DOHH2 (cell line): ENCODE measurements at regions not wholly inside any gene's neighbourhood (a gene's known extent, or its start where the extent isn't known, plus 50 kb on each side); places are given as distances from the start of the nearest gene placed in this dataset.

ENCODE experiments used
- H3F3A ChIP-seq: fragments of 200-600 bp; sonication (generic), shearing (Covaris generic); 2 replicates; pipeline ENCODE4 v1.6.0; 2016; ENCODE audit warnings: antibody characterized with exemption, mild to moderate bottlenecking; ENCODE audit not compliant: control insufficient read depth, insufficient read depth
- H3K27ac ChIP-seq: fragments of 200-600 bp; sonication (generic); 2 replicates; pipeline ENCODE4 v1.5.1; 2014; ENCODE audit warnings: low read depth, mild to moderate bottlenecking, low read length, moderate library complexity
- H3K27me3 ChIP-seq: fragments of 200-600 bp; sonication (generic); 2 replicates; pipeline ENCODE4 v1.6.1; 2014; ENCODE audit warnings: mild to moderate bottlenecking, low read length, mixed read lengths; ENCODE audit not compliant: control insufficient read depth
- H3K36me3 ChIP-seq: fragments of 200-600 bp; sonication (generic); 2 replicates; pipeline ENCODE4 v1.6.1; 2014; ENCODE audit warnings: mild to moderate bottlenecking, low read length, moderate library complexity, mixed read lengths; ENCODE audit not compliant: control insufficient read depth
- H3K4me1 ChIP-seq: fragments of 200-600 bp; sonication (generic); 2 replicates; pipeline ENCODE4 v1.6.1; 2014; ENCODE audit warnings: mild to moderate bottlenecking, low read length, mixed read lengths; ENCODE audit not compliant: control insufficient read depth
- H3K4me2 ChIP-seq: fragments of 200-600 bp; sonication (generic); 2 replicates; pipeline ENCODE4 v1.6.0; 2014; ENCODE audit warnings: mild to moderate bottlenecking, low read length, moderate library complexity
- H3K4me3 ChIP-seq: fragments of 200-600 bp; sonication (generic); 2 replicates; pipeline ENCODE4 v1.5.1; 2014; ENCODE audit warnings: mild to moderate bottlenecking, low read length, mixed read lengths
- H3K79me2 ChIP-seq: fragments of 200-600 bp; sonication (generic); 2 replicates; pipeline ENCODE4 v1.6.1; 2014; ENCODE audit warnings: mild to moderate bottlenecking, low read length, mixed read lengths; ENCODE audit not compliant: control insufficient read depth
- H3K9me2 ChIP-seq: fragments of 200-600 bp; sonication (generic); replicated peaks from 2 replicates; pipeline ENCODE4 v1.6.1; 2014; ENCODE audit warnings: mild to moderate bottlenecking, low read length, mixed read lengths; ENCODE audit not compliant: control insufficient read depth
- H3K9me3 ChIP-seq: fragments of 200-600 bp; sonication (generic); 2 replicates; pipeline ENCODE4 v1.6.1; 2014; ENCODE audit warnings: antibody characterized with exemption, low read length, mixed read lengths; ENCODE audit not compliant: control insufficient read depth, insufficient read depth
- H4K20me1 ChIP-seq: fragments of 200-600 bp; sonication (generic); 2 replicates; pipeline ENCODE4 v1.6.0; 2014; ENCODE audit warnings: low read depth, mild to moderate bottlenecking, antibody characterized with exemption, low read length, moderate library complexity; ENCODE audit not compliant: control insufficient read depth, insufficient read depth
- CTCF ChIP-seq: fragments of 200-600 bp; sonication (generic); IDR thresholded peaks from one replicate; pipeline ENCODE4 v1.5.1; 2014; ENCODE audit warnings: antibody characterized with exemption, mild to moderate bottlenecking, low read depth, low read length; ENCODE audit not compliant: poor library complexity, severe bottlenecking
- EZH2phosphoT487 ChIP-seq: fragments of 200-600 bp; sonication (generic); IDR thresholded peaks from 2 replicates; pipeline ENCODE4 v1.6.1; 2017; ENCODE audit warnings: borderline replicate concordance, mild to moderate bottlenecking, antibody characterized with exemption, low read length, moderate library complexity, mixed read lengths

- TF ChIP-seq EZH2phosphoT487 = no peak
- no peak for TF ChIP-seq CTCF
- Histone ChIP-seq H3K9me2 (no peaks in the 10 kb centered on the region), H4K20me1 (no peaks in the 10 kb centered on the region), H3K4me1 (no peaks in the 10 kb centered on the region), H3K36me3 (no peaks in the 10 kb centered on the region), H3K4me2 (no peak overlapping the region), H3K27me3 (no peaks in the 10 kb centered on the region), H3K9me3 (no peaks in the 10 kb centered on the region), H3F3A (no peaks in the 10 kb centered on the region), H3K4me3 (no peak overlapping the region), H3K27ac (no peak overlapping the region), H3K79me2 (no peaks in the 10 kb centered on the region)
Measured at GRCh38 chr12:63302941-63303536, 152.0 kb upstream of the AVPR1A start.

GRCh38 chr12:63302269-63302940, 151.4 kb upstream of the AVPR1A start:
- no peak overlapping the region for H3K4me3 ChIP-seq
- no peaks in the 10 kb centered on the region for H3K79me2 ChIP-seq
- no peaks in the 10 kb centered on the region for H3K9me3 ChIP-seq
- H4K20me1 ChIP-seq = no peaks in the 10 kb centered on the region
- H3F3A ChIP-seq = no peaks in the 10 kb centered on the region
- H3K9me2 ChIP-seq = no peaks in the 10 kb centered on the region
- H3K4me1 ChIP-seq = no peaks in the 10 kb centered on the region
- H3K4me2 ChIP-seq = no peak overlapping the region
- no peak for TF ChIP-seq CTCF
- TF ChIP-seq EZH2phosphoT487 = no peak
- H3K36me3 ChIP-seq = no peaks in the 10 kb centered on the region
- H3K27me3 ChIP-seq = no peaks in the 10 kb centered on the region
- no peak overlapping the region for H3K27ac ChIP-seq

- H3K4me1 ChIP-seq = no peaks in the 10 kb centered on the region
- H3K27ac ChIP-seq = no peak overlapping the region
- H3K4me2 ChIP-seq = no peak overlapping the region
- H3K4me3 ChIP-seq = no peak overlapping the region
- H4K20me1 ChIP-seq = no peaks in the 10 kb centered on the region
- no peaks in the 10 kb centered on the region for H3K36me3 ChIP-seq
- H3K27me3 ChIP-seq = no peaks in the 10 kb centered on the region
- H3F3A ChIP-seq = no peaks in the 10 kb centered on the region
- H3K79me2 ChIP-seq = no peaks in the 10 kb centered on the region
- no peaks in the 10 kb centered on the region for H3K9me2 ChIP-seq
- H3K9me3 ChIP-seq = no peaks in the 10 kb centered on the region
- TF ChIP-seq CTCF = no peak
- TF ChIP-seq EZH2phosphoT487 = no peak
Measured at GRCh38 chr12:63301311-63301710, 150.3 kb upstream of the AVPR1A start.
